ENCODE measurements at regions not wholly inside any gene's neighbourhood (a gene's known extent, or its start where the extent isn't known, plus 50 kb on each side); places are given as distances from the start of the nearest gene placed in this dataset.

GRCh38 chr5:163832155-163832554 lies 326.7 kb downstream of the MAT2B start:
- H3K27me3 ChIP-seq (ENCODE audit: insufficient read depth, low read length), result no peaks in the 10 kb centered on the region
- H3K79me2 ChIP-seq (ENCODE audit: insufficient read depth, low read length), result no peaks in the 10 kb centered on the region
- no peaks in the 10 kb centered on the region for H3K4me1 ChIP-seq (ENCODE audit: insufficient read depth, low read length)
- H4K20me1 ChIP-seq (ENCODE audit: insufficient read depth, low read length), result no peaks in the 10 kb centered on the region
- DNase-seq (ENCODE audit: insufficient read length, low spot score, missing footprints), result no peak
- no peaks in the 10 kb centered on the region for H3K9me3 ChIP-seq (ENCODE audit: low read depth, low read length)
- H3K4me3 ChIP-seq (ENCODE audit: insufficient read depth, low read length), result no peak overlapping the region
- no peak overlapping the region for H3K4me2 ChIP-seq (ENCODE audit: insufficient read depth, low read length)
- H3K27ac ChIP-seq (ENCODE audit: low read depth, low read length), result no peak overlapping the region
- H3K36me3 ChIP-seq (ENCODE audit: insufficient read depth, low read length), result no peaks in the 10 kb centered on the region
- H2AFZ ChIP-seq (ENCODE audit: low read length), result no peak overlapping the region
- TF ChIP-seq, protein P1, sequence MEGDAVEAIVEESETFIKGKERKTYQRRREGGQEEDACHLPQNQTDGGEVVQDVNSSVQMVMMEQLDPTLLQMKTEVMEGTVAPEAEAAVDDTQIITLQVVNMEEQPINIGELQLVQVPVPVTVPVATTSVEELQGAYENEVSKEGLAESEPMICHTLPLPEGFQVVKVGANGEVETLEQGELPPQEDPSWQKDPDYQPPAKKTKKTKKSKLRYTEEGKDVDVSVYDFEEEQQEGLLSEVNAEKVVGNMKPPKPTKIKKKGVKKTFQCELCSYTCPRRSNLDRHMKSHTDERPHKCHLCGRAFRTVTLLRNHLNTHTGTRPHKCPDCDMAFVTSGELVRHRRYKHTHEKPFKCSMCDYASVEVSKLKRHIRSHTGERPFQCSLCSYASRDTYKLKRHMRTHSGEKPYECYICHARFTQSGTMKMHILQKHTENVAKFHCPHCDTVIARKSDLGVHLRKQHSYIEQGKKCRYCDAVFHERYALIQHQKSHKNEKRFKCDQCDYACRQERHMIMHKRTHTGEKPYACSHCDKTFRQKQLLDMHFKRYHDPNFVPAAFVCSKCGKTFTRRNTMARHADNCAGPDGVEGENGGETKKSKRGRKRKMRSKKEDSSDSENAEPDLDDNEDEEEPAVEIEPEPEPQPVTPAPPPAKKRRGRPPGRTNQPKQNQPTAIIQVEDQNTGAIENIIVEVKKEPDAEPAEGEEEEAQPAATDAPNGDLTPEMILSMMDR (IDR thresholded peaks at IDR 0.05; ENCODE audit: extremely low read depth, low read depth, low read length), result no peak

DNA sequence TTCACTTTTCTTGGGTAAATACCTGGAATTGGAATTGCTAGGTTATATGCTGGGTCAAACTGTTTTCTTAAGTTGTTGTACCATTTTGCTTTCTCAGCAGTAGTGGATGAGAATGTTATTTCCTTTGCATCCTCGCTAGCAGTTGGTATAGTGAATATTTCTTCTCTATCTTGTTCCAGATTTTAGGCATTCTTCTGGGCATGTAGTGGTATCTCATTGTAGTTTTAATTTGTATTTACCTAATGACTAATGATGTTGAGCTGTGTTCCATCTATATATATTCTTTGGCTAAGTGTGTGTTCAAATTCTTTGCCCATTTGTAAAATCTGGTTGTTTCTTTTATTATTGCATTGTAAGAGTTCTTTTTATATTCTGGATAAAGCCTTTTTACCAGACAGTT lies 333.3 kb downstream of the MAT2B start:
- Histone ChIP-seq H3K27me3 (ENCODE audit: insufficient read depth, low read length) (no peaks in the 10 kb centered on the region), H3K27ac (ENCODE audit: low read depth, low read length) (no peak overlapping the region), H2AFZ (ENCODE audit: low read length) (no peak overlapping the region), H3K79me2 (ENCODE audit: insufficient read depth, low read length) (no peaks in the 10 kb centered on the region), H3K4me3 (ENCODE audit: insufficient read depth, low read length) (no peak overlapping the region), H3K4me1 (ENCODE audit: insufficient read depth, low read length) (no peaks in the 10 kb centered on the region), H3K9me3 (ENCODE audit: low read depth, low read length) (no peaks in the 10 kb centered on the region), H3K36me3 (ENCODE audit: insufficient read depth, low read length) (no peaks in the 10 kb centered on the region), H4K20me1 (ENCODE audit: insufficient read depth, low read length) (no peaks in the 10 kb centered on the region), H3K4me2 (ENCODE audit: insufficient read depth, low read length) (no peak overlapping the region)
- no peak for DNase-seq (ENCODE audit: insufficient read length, low spot score, missing footprints)
- TF ChIP-seq, protein P1 (IDR thresholded peaks at IDR 0.05; ENCODE audit: extremely low read depth, low read depth, low read length), result no peak

- TF ChIP-seq, protein P1 (IDR thresholded peaks at IDR 0.05; ENCODE audit: extremely low read depth, low read depth, low read length), result no peak
- Histone ChIP-seq H3K4me1 (ENCODE audit: insufficient read depth, low read length) (no peaks in the 10 kb centered on the region), H3K27ac (ENCODE audit: low read depth, low read length) (no peak overlapping the region), H3K36me3 (ENCODE audit: insufficient read depth, low read length) (no peaks in the 10 kb centered on the region), H2AFZ (ENCODE audit: low read length) (no peak overlapping the region), H3K79me2 (ENCODE audit: insufficient read depth, low read length) (no peaks in the 10 kb centered on the region), H3K27me3 (ENCODE audit: insufficient read depth, low read length) (no peaks in the 10 kb centered on the region), H3K9me3 (ENCODE audit: low read depth, low read length) (peaks cover 3% of the 10 kb centered on the region), H3K4me3 (ENCODE audit: insufficient read depth, low read length) (no peak overlapping the region), H4K20me1 (ENCODE audit: insufficient read depth, low read length) (no peaks in the 10 kb centered on the region), H3K4me2 (ENCODE audit: insufficient read depth, low read length) (no peak overlapping the region)
- no peak for DNase-seq (ENCODE audit: insufficient read length, low spot score, missing footprints)
Observed at GRCh38 chr5:163846512-163846911, 341.1 kb downstream of the MAT2B start.

DNA sequence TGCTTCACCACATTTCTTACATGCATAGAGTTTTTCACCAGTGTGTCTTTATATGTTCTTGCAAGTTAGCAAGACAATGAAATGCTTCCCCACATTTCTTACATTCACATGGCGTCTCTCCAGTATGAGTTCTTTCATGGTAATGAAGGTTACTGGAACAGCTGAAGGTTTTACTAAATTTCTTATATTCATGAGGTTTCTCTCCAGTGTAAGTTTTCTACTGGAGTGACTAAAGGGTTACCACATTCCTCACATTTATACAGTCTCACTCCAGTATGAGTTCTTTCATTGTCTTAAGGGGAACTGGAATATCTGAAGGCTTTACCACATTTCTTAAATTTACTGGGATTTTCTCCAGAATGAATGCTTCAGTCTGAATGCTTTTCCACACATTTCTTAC lies 350.3 kb downstream of the MAT2B start:
- H3K27ac ChIP-seq (ENCODE audit: low read depth, low read length), result no peak overlapping the region
- no peaks in the 10 kb centered on the region for H4K20me1 ChIP-seq (ENCODE audit: insufficient read depth, low read length)
- no peaks in the 10 kb centered on the region for H3K79me2 ChIP-seq (ENCODE audit: insufficient read depth, low read length)
- no peak for DNase-seq (ENCODE audit: insufficient read length, low spot score, missing footprints)
- H3K4me3 ChIP-seq (ENCODE audit: insufficient read depth, low read length), result no peak overlapping the region
- peaks cover 9% of the 10 kb centered on the region for H3K9me3 ChIP-seq (ENCODE audit: low read depth, low read length)
- TF ChIP-seq, protein P1 (IDR thresholded peaks at IDR 0.05; ENCODE audit: extremely low read depth, low read depth, low read length), result no peak
- no peak overlapping the region for H2AFZ ChIP-seq (ENCODE audit: low read length)
- no peak overlapping the region for H3K4me2 ChIP-seq (ENCODE audit: insufficient read depth, low read length)
- no peaks in the 10 kb centered on the region for H3K36me3 ChIP-seq (ENCODE audit: insufficient read depth, low read length)
- H3K27me3 ChIP-seq (ENCODE audit: insufficient read depth, low read length), result no peaks in the 10 kb centered on the region
- H3K4me1 ChIP-seq (ENCODE audit: insufficient read depth, low read length), result no peaks in the 10 kb centered on the region
